ENCODE measurements at regions not wholly inside any gene's neighbourhood (a gene's known extent, or its start where the extent isn't known, plus 50 kb on each side); places are given as distances from the start of the nearest gene placed in this dataset.

GRCh38 chr5:12683249-12683648 lies 779.0 kb upstream of the CTNND2 start:
- H3K27me3 ChIP-seq (replicated peaks in 1 of 4; ENCODE audit: control insufficient read depth in 3 of 4, extremely low read depth in 1 of 4, insufficient read depth in 3 of 4, low read length in 3 of 4): no peaks in the 10 kb centered on the region
- no peak overlapping the region for H2AK5ac ChIP-seq (ENCODE audit: low read depth, low read length)
- ChIA-PET POLR2A (ENCODE audit: partially characterized antibody) (no interaction called here), CTCF (ENCODE audit: partially characterized antibody) (interaction anchor here (1.8 kb wide), 1 partner anchor 21 kb away, joined by 4 read pairs; no protein-coding TSS in a partner anchor)
- H3K14ac ChIP-seq (ENCODE audit: insufficient read length): no peak overlapping the region
- H3K18ac ChIP-seq (ENCODE audit: extremely low read depth, low read length): no peak overlapping the region
- no peaks in the 10 kb centered on the region; the same call in 1 of the 2 replicates for H3K79me1 ChIP-seq (ENCODE audit: low read depth, low read length)
- H4K5ac ChIP-seq (ENCODE audit: insufficient read length, low read depth, low read length): no peak overlapping the region
- no peak overlapping the region for H2BK20ac ChIP-seq (ENCODE audit: low read length)
- no peaks in the 10 kb centered on the region for H4K20me1 ChIP-seq (replicated peaks in 1 of 2; ENCODE audit: control insufficient read depth in 1 of 2, insufficient read depth in 2 of 2, low read length in 2 of 2)
- no peaks in the 10 kb centered on the region for H3K79me2 ChIP-seq (ENCODE audit: control insufficient read depth in 1 of 2, insufficient read depth in 2 of 2, low read length in 2 of 2)
- no peak overlapping the region for H3K4ac ChIP-seq (replicated peaks; ENCODE audit: insufficient read length, low read depth, low read length)
- H3K56ac ChIP-seq (replicated peaks; ENCODE audit: insufficient read length, low read depth, low read length): no peak overlapping the region
- no peak overlapping the region for H3K4me2 ChIP-seq (ENCODE audit: insufficient read depth in 1 of 2, low read depth in 2 of 2, low read length in 2 of 2)
- no peak overlapping the region for H3K27ac ChIP-seq (ENCODE audit: low read depth, low read length)
- H3K9ac ChIP-seq (replicated peaks in 1 of 4; ENCODE audit: extremely low read depth in 1 of 4, low read depth in 3 of 4, low read length in 3 of 4): no peak overlapping the region
- no peak overlapping the region for H2BK120ac ChIP-seq (replicated peaks; ENCODE audit: low read depth, low read length)
- WGBS, 2 experiments (ENCODE audit: extremely low coverage in 1 of 2, insufficient coverage in 1 of 2, insufficient read length in 1 of 2, insufficient replicate concordance in 2 of 2, low coverage in 1 of 2, low lambda C conversion rate in 2 of 2, missing lambda C conversion rate in 1 of 2): 100% methylated on average over 3 of the region's 3 CpGs; no CpG with 5 or more reads in 1 of the 2 experiments
- H2AFZ ChIP-seq (ENCODE audit: low read length): no peak overlapping the region
- H2BK5ac ChIP-seq (ENCODE audit: low read depth, low read length): no peak overlapping the region
- no peak overlapping the region for H4K8ac ChIP-seq (ENCODE audit: extremely low read depth, insufficient read depth, low read length)
- no peaks in the 10 kb centered on the region for H3K9me3 ChIP-seq (ENCODE audit: insufficient read depth in 2 of 2, low read depth in 1 of 2, low read length in 1 of 2)
- FAIRE-seq (no peak), DNase-seq (ENCODE audit: low read depth in 1 of 2, low spot score in 2 of 2) (no peak)
- no peak overlapping the region for H3K4me3 ChIP-seq (ENCODE audit: extremely low read depth in 1 of 4, insufficient read depth in 2 of 4, low read depth in 3 of 4, low read length in 4 of 4)
- H2BK12ac ChIP-seq (ENCODE audit: low read depth, low read length): no peak overlapping the region
- H3K23me2 ChIP-seq (ENCODE audit: low read depth, low read length): no peaks in the 10 kb centered on the region
- no peak overlapping the region for H4K91ac ChIP-seq (replicated peaks; ENCODE audit: insufficient read length, low read length)
- H3K4me1 ChIP-seq (replicated peaks in 1 of 4; ENCODE audit: control insufficient read depth in 3 of 4, insufficient read depth in 4 of 4, low read length in 3 of 4): no peaks in the 10 kb centered on the region
- H2BK15ac ChIP-seq (ENCODE audit: low read length): no peak overlapping the region
- H3K36me3 ChIP-seq (ENCODE audit: control insufficient read depth in 2 of 4, insufficient read depth in 4 of 4, low read length in 3 of 4): no peaks in the 10 kb centered on the region
- H3K23ac ChIP-seq (ENCODE audit: insufficient read length): no peak overlapping the region
- TF ChIP-seq TBP (IDR thresholded peaks at IDR 0.05; ENCODE audit: low read depth, low read length): no peak
- no peak for TF ChIP-seq TAF1 (IDR thresholded peaks at IDR 0.05; ENCODE audit: low read depth, low read length)
- TF ChIP-seq CTCF (IDR thresholded peaks at IDR 0.05; ENCODE audit: control extremely low read depth in 1 of 3, insufficient read depth in 1 of 3, low read depth in 1 of 3, low read length in 3 of 3): no peak
- TF ChIP-seq CTBP2 (IDR thresholded peaks at IDR 0.05; ENCODE audit: borderline replicate concordance, insufficient read depth, insufficient read length, low read length): no peak
- no peak for TF ChIP-seq EP300 (IDR thresholded peaks at IDR 0.05; ENCODE audit: borderline replicate concordance in 1 of 2, low read depth in 2 of 2, low read length in 2 of 2)
- TF ChIP-seq NANOG (IDR thresholded peaks at IDR 0.05; ENCODE audit: insufficient read depth, low read depth, low read length, poor library complexity, severe bottlenecking): no peak
- no peak for TF ChIP-seq GABPA (IDR thresholded peaks at IDR 0.05; ENCODE audit: borderline replicate concordance, insufficient read depth, low read length)
- TF ChIP-seq SIX5 (IDR thresholded peaks at IDR 0.05; ENCODE audit: low read depth, low read length): no peak
- no peak for TF ChIP-seq SIRT6 (IDR thresholded peaks at IDR 0.05; ENCODE audit: low read length)
- no peak for TF ChIP-seq PHF8 (conservative IDR thresholded peaks at IDR 0.05; ENCODE audit: low read depth, low read length)
- no peak for TF ChIP-seq POU5F1 (IDR thresholded peaks at IDR 0.05; ENCODE audit: low read depth, low read length)

All from H1 (cell line).